UCSD-AML1 (cell line): ENCODE measurements at regions not wholly inside any gene's neighbourhood (a gene's known extent, or its start where the extent isn't known, plus 50 kb on each side); places are given as distances from the start of the nearest gene placed in this dataset.

Experiments
- DNase-seq: peaks from one replicate; lab custom pipeline; 2025; ENCODE audit not compliant: unreplicated experiment; lab: John Stamatoyannopoulos, UW

- DNase-seq = no peak
Measured at GRCh38 chr6:44674226-44675155, 287.0 kb downstream of the CDC5L start.

DNA sequence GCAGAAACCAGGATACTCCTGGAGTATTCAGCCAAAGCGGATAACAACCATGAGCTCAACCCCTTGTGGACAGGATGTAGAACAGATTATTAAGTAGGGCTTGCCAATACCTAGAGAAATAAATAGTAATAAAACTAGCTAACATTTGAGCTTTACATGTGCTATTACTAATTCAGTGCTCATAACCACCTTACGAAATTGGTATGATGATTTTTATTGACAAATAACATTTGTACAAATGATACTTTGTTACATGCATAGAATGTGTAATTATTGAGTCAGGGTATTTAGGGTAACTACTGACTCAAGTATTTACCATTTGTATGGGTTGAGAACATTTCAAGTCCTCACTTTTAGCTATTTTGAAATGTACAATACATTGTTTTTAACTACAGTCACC is 287.9 kb downstream of the CDC5L start:
- DNase-seq = no peak

GRCh38 chr6:44676246-44676790 is 288.8 kb downstream of the CDC5L start:
- no peak for DNase-seq

DNA sequence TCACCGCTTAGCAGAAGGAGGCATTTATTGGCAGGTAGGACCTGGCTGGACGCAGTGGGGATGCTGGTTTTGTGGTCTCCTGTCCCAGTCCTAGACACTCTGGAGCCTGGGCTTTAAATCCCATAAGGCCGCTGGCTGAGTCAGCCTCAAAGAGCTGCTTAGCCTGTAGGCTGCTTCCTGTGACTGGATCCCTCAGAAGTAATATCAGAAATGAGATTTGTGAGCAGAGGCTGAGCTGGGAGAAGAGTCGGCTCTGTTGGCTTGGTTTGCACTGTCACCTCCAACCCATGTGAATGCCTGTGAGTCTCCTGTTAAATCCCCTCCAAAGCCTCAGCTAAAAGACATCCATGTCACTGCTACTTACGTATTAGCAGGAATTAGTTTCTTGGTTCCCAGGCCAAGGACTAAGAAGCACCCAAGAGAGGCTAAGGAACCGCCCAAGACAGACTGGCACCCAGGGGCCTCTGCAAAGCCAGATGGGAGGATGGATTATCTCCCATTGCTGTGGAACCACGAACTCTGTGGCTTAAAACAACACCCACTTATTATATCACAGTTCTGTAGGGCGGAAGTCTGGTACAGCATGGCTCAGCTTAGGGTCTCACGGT is 289.4 kb downstream of the CDC5L start:
- no peak for DNase-seq

DNA sequence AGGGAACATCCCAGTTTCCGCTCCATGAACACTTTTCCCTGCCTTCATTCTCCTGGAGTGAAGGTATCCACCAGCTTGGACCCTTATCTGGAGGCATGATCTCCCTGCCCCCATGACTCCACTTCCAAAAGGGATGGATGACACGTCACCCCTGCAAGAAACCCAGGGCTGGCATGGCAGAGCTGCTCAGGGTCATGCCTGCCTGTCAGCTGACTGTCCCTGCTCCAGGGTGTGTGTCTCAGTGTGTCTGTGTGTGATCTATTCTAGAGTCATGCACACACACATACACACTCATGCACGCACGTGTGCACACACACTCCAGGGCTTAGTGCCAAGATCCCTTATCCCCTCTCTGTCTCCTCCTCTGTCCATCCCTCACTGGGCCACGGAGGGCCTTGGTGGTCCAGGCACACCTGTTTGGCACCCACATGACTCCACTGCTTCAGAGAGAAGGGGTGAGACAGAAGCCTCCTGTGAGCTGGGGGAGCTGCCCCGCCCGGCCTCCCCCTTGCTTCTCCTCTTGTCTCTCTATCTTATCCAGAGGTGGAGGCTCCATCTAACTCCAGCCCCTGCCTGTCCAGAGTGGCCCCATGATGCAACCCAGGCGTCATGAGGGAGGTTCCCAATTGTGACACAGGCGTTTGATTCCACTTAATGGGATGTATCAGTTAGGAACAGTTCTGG is 290.9 kb downstream of the CDC5L start:
- DNase-seq = no peak

DNA sequence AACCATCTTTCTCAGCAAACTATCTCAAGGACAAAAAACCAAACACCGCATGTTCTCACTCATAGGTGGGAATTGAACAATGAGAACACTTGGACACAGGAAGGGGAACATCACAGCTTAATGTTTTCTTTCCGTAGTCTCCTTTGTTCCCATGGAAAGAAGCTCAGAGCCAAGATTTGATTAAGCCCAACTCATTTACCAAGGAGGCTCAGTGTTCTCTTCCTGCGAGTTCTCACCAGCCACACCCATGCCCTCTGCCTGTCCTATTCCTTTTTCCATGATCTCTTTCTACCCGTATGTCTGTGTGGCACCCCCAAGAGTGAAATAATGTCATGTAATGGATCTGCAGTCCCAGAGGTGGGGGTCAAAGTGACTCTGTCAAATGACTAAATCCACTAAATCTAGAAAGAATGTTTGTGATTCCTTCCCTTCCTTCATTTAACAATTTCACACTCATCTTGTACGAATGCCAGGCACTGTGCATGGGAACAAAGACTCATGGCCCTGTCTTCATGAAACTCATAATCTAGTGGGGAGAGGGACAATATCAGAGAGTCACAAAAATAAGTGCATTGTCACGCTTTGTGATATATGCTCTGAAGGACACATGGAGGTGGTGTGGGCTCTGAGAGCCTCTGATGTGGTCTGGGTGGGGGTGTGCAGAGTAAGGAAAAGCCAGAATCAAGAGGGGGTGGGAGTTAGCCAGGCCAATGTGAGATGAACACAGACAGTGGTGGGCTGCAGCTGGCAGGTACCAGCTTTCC is 292.1 kb downstream of the CDC5L start:
- DNase-seq = no peak

DNA sequence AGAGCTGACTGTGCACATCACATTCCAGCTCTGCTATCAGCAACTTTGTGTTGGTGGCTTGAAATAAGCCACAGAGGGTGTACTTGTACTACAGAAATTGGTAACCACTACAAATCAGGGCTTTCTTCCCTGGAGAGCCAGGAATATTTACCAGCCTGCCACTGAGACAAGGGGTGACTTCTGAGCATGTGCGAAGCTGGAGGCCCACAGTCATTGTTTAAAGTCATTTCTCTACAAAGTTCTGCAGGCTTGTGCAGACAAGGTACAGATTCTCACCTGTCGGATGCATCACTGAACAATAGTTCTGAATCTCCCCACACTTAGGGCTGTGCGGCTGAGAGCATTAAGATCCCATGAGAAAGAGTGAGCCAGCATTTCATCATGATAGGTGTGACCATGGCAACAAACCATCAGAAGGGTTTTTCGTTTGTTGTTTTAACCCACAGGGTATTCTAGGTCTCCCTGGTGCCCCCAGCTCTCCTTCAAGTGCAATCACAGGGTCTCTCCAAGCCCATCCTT is 292.8 kb downstream of the CDC5L start:
- no peak for DNase-seq

DNA sequence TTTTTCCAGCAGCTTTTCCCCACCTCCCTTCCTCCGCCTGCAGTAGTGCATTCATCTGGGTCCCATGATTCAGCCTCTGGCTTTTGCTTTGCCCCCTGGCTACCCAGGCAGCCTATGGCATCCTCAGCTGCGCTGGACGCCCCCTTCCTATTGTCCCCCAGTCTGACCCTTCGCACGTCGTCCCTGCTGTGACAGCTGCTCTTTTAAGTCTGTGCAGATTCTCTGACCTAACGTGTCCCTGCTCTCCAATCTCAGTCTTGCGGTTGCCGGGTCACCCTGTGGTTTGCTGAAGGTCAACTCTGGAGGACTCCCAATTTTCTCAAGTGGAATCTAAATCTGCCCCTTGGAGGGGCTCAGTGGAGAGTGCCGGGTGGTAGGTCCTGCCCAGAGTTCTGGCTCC is 294.3 kb downstream of the CDC5L start:
- no peak for DNase-seq

DNA sequence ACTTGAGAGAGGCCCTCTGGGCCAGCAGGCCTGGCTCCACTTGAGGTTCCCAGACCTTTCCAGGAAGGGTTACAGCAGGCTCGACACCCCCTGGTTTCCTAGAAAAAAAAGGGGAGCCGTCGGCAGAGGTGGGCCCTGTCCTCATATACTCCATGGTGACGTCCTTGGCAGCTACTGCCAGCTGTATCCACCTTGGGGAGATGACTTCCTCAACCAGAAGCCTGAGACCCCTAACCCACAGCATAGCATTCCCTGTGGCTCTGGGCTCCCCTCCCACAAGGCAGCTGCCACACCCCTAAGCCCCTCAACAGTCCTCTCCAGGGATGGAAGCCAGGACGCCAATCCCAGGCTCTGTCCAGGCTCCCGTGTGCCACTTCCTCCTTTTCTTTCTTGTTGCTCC is 294.8 kb downstream of the CDC5L start:
- DNase-seq = no peak

DNA sequence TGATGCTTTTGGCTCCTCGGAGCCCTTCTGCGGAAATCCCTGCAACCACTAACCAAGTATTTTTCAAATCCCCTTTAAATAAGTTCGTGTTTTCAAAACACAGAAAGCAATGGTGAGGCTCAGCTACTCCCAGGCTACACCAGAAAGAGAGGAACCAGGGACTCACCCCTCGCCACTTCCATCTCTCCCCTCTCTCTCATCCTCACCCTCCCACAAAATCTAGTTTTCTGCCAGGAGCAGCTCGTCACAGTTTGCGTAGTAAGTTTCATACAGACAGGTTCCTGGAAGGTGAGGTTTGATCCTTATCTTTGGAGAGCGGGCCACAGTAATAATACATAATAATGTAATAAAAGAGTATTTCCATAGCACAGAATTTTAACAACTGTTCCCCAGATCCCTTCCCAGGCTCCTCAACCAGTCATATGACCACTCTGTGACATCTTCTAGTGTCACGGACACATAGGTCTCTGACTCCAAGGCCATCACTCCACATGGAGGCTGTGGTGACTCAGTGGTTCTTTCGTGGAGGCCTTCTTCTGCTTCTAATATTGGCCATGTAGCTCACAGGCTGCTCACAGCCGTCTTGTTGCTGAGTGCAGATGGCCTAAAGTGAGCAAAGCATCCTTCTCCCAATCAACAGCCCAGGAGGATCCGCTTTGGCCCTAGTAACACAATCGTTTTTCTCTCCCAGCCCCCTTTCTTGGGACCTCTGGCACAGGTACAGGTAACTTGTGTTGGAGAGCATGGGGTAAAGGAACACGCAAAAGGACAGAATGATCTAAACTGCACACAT is 295.7 kb downstream of the CDC5L start:
- no peak for DNase-seq

DNA sequence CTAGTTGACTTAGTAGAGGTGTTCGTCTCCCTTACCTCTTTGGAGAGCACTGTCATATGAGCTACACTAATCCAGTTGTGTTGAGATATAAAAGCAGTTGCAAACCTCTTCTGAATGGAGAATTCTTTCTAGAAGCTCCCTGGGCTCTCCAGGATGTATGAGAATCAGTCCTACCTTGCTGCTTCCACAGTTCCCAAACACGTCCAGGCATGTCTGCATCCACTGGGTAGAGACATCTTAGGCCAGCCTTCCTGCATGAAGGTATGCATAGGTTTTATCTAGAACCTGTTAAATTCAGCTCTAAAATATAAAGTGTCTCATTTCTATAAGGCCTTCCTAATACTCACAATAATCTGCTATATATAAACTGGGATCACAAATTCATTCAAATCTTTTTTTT is 297.7 kb downstream of the CDC5L start:
- no peak for DNase-seq

GRCh38 chr6:44696099-44696498 is 308.6 kb downstream of the CDC5L start:
- no peak for DNase-seq

GRCh38 chr6:44696686-44697085 is 309.2 kb downstream of the CDC5L start:
- no peak for DNase-seq

- no peak for DNase-seq
Measured at GRCh38 chr6:44697327-44697726, 309.8 kb downstream of the CDC5L start.

DNA sequence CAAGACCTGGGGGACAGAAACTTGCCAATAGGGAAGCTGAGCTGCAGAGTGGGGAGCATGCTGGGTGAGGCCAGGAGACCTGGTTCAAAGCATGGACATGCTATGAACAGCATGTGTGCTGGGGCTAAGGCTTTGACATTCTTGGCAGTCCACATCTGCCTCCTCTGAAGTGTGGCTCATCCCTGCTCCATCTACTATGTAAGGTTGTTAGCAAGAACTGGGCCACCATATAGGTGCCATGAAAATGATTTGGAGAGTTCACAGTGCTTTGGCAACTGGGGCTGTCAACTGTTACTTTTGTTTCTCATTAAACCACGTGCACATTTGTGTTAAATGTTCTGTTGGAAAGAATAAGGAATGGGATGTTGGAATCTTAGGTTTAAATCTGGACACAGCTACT is 311.1 kb downstream of the CDC5L start:
- DNase-seq = no peak

- DNase-seq = no peak
Measured at GRCh38 chr6:44699082-44699481, 311.6 kb downstream of the CDC5L start.

GRCh38 chr6:44699851-44700250 is 312.3 kb downstream of the CDC5L start:
- DNase-seq = no peak

GRCh38 chr6:44700422-44700821 is 312.9 kb downstream of the CDC5L start:
- DNase-seq = no peak

- no peak for DNase-seq
Measured at GRCh38 chr6:44701038-44701636, 313.6 kb downstream of the CDC5L start.
